ENCODE measurements at regions not wholly inside any gene's neighbourhood (a gene's known extent, or its start where the extent isn't known, plus 50 kb on each side); places are given as distances from the start of the nearest gene placed in this dataset.

GRCh38 chr2:216553482-216554240 is 55.0 kb downstream of the RPL37A start:
- H3K27ac Mint-ChIP-seq = peak overlapping the region in 1 of 2 donors; percentile 67
- no peak for ATAC-seq (replicated peaks)
- H3K9me3 Mint-ChIP-seq = no peaks in the 10 kb centered on the region
- H3K4me1 Mint-ChIP-seq (ENCODE audit: low read depth in 2 of 2) = peaks cover 18 to 27% of the 10 kb centered on the region in 2 donors
- H3K27me3 Mint-ChIP-seq = peaks cover 0 to 11% of the 10 kb centered on the region in 2 donors
- no peak for DNase-seq
- peaks cover 2% of the 10 kb centered on the region for H3K36me3 Mint-ChIP-seq (ENCODE audit: insufficient read depth)
- H3K4me3 Mint-ChIP-seq = peak overlapping the region; percentile 62 to 63

- Mint-ChIP-seq H3K27ac (peak overlapping the region; percentile 67 to 80), H3K4me3 (peak overlapping the region; percentile 62 to 63), H3K9me3 (no peaks in the 10 kb centered on the region), H3K4me1 (ENCODE audit: low read depth in 2 of 2) (peaks cover 18 to 27% of the 10 kb centered on the region in 2 donors), H3K36me3 (ENCODE audit: insufficient read depth) (peaks cover 2% of the 10 kb centered on the region), H3K27me3 (peaks cover 0 to 11% of the 10 kb centered on the region in 2 donors)
- DNase-seq = peak in 2 of 3 experiments; percentile 14 to 18
- peak; percentile 92 for ATAC-seq (replicated peaks)
These were observed 55.6 kb downstream of the RPL37A start for GRCh38 chr2:216554286-216554685.

- no peak for DNase-seq
These were observed 56.1 kb downstream of the RPL37A start for GRCh38 chr2:216554755-216555154.

GRCh38 chr2:216555274-216555673 is 56.6 kb downstream of the RPL37A start:
- peaks cover 2% of the 10 kb centered on the region for H3K36me3 Mint-ChIP-seq (ENCODE audit: insufficient read depth)
- H3K27ac Mint-ChIP-seq = peak overlapping the region; percentile 67 to 80
- H3K4me1 Mint-ChIP-seq (ENCODE audit: low read depth in 2 of 2) = peaks cover 18 to 27% of the 10 kb centered on the region in 2 donors
- no peak for ATAC-seq (replicated peaks)
- no peaks in the 10 kb centered on the region for H3K9me3 Mint-ChIP-seq
- peaks cover 0 to 7% of the 10 kb centered on the region in 2 donors for H3K27me3 Mint-ChIP-seq
- peak overlapping the region; percentile 62 to 63 for H3K4me3 Mint-ChIP-seq
- DNase-seq = no peak

More at GRCh38 chr2:216554755-216555154, 56.1 kb downstream of the RPL37A start:
- Mint-ChIP-seq H3K4me1 (ENCODE audit: low read depth in 2 of 2) (peaks cover 18 to 27% of the 10 kb centered on the region in 2 donors), H3K27me3 (peaks cover 0 to 8% of the 10 kb centered on the region in 2 donors), H3K27ac (peak overlapping the region; percentile 67 to 80), H3K4me3 (peak overlapping the region; percentile 62 to 63), H3K9me3 (no peaks in the 10 kb centered on the region), H3K36me3 (ENCODE audit: insufficient read depth) (peaks cover 2% of the 10 kb centered on the region)
- ATAC-seq (replicated peaks) = no peak

- no peak for DNase-seq
- peaks cover 4 to 14% of the 10 kb centered on the region in 2 donors for H3K27me3 Mint-ChIP-seq
These were observed 57.6 kb downstream of the RPL37A start for GRCh38 chr2:216556202-216556601.

GRCh38 chr2:216557413-216557812 is 58.8 kb downstream of the RPL37A start:
- Mint-ChIP-seq H3K4me1 (ENCODE audit: low read depth in 2 of 2) (peaks cover 18 to 27% of the 10 kb centered on the region in 2 donors), H3K27me3 (peaks cover 12 to 24% of the 10 kb centered on the region in 2 donors), H3K36me3 (ENCODE audit: insufficient read depth) (peaks cover 2% of the 10 kb centered on the region)

More at GRCh38 chr2:216556202-216556601, 57.6 kb downstream of the RPL37A start:
- no peak overlapping the region for H3K27ac Mint-ChIP-seq
- H3K4me1 Mint-ChIP-seq (ENCODE audit: low read depth in 2 of 2) = peaks cover 18 to 27% of the 10 kb centered on the region in 2 donors
- peaks cover 2% of the 10 kb centered on the region for H3K36me3 Mint-ChIP-seq (ENCODE audit: insufficient read depth)
- H3K4me3 Mint-ChIP-seq = no peak overlapping the region
- ATAC-seq (replicated peaks) = no peak
- no peaks in the 10 kb centered on the region for H3K9me3 Mint-ChIP-seq

GRCh38 chr2:216557820-216558219 is 59.2 kb downstream of the RPL37A start:
- Mint-ChIP-seq H3K9me3 (no peaks in the 10 kb centered on the region), H3K27me3 (peaks cover 16 to 28% of the 10 kb centered on the region in 2 donors), H3K27ac (peak overlapping the region in 1 of 2 donors; percentile 32), H3K4me3 (no peak overlapping the region), H3K36me3 (ENCODE audit: insufficient read depth) (peaks cover 5% of the 10 kb centered on the region), H3K4me1 (ENCODE audit: low read depth in 2 of 2) (peaks cover 18 to 27% of the 10 kb centered on the region in 2 donors)
- ATAC-seq (replicated peaks) = no peak
- DNase-seq = no peak

More at GRCh38 chr2:216557413-216557812, 58.8 kb downstream of the RPL37A start:
- H3K27ac Mint-ChIP-seq = peak overlapping the region in 1 of 2 donors; percentile 32
- ATAC-seq (replicated peaks) (no peak), DNase-seq (no peak)
- H3K4me3 Mint-ChIP-seq = no peak overlapping the region
- no peaks in the 10 kb centered on the region for H3K9me3 Mint-ChIP-seq

GRCh38 chr2:216559625-216560156 is 61.0 kb downstream of the RPL37A start:
- no peaks in the 10 kb centered on the region for H3K9me3 Mint-ChIP-seq
- no peak overlapping the region for H3K4me3 Mint-ChIP-seq
- peaks cover 7 to 13% of the 10 kb centered on the region in 2 donors for H3K4me1 Mint-ChIP-seq (ENCODE audit: low read depth in 2 of 2)
- H3K36me3 Mint-ChIP-seq (ENCODE audit: insufficient read depth) = peaks cover 5% of the 10 kb centered on the region
- ATAC-seq (replicated peaks) (no peak), DNase-seq (no peak)
- peaks cover 16 to 45% of the 10 kb centered on the region in 2 donors for H3K27me3 Mint-ChIP-seq
- no peak overlapping the region for H3K27ac Mint-ChIP-seq

GRCh38 chr2:216560838-216561270 is 62.2 kb downstream of the RPL37A start:
- peaks cover 27 to 46% of the 10 kb centered on the region in 2 donors for H3K27me3 Mint-ChIP-seq
- DNase-seq = no peak
- no peak for ATAC-seq (replicated peaks)
- peaks cover 3% of the 10 kb centered on the region for H3K36me3 Mint-ChIP-seq (ENCODE audit: insufficient read depth)
- no peak overlapping the region for H3K4me3 Mint-ChIP-seq
- no peaks in the 10 kb centered on the region for H3K9me3 Mint-ChIP-seq
- peaks cover 0 to 3% of the 10 kb centered on the region in 2 donors for H3K4me1 Mint-ChIP-seq (ENCODE audit: low read depth in 2 of 2)
- no peak overlapping the region for H3K27ac Mint-ChIP-seq

- Mint-ChIP-seq H3K4me3 (no peak overlapping the region), H3K4me1 (ENCODE audit: low read depth in 2 of 2) (peaks cover 0 to under 1% of the 10 kb centered on the region in 2 donors), H3K36me3 (ENCODE audit: insufficient read depth) (peaks cover 3% of the 10 kb centered on the region), H3K9me3 (no peaks in the 10 kb centered on the region), H3K27me3 (peaks cover 33 to 46% of the 10 kb centered on the region in 2 donors), H3K27ac (peak overlapping the region in 1 of 2 donors; percentile 81)
- ATAC-seq (replicated peaks) (no peak), DNase-seq (no peak)
These were observed 64.2 kb downstream of the RPL37A start for GRCh38 chr2:216562696-216563435.

GRCh38 chr2:216563646-216564045 is 65.0 kb downstream of the RPL37A start:
- peaks cover 34 to 49% of the 10 kb centered on the region in 2 donors for H3K27me3 Mint-ChIP-seq
- no peaks in the 10 kb centered on the region for H3K4me1 Mint-ChIP-seq (ENCODE audit: low read depth in 2 of 2)
- no peak overlapping the region for H3K4me3 Mint-ChIP-seq
- H3K36me3 Mint-ChIP-seq (ENCODE audit: insufficient read depth) = peaks cover 3% of the 10 kb centered on the region
- no peak for DNase-seq
- no peak for ATAC-seq (replicated peaks)
- H3K9me3 Mint-ChIP-seq = no peaks in the 10 kb centered on the region
- H3K27ac Mint-ChIP-seq = no peak overlapping the region

- Mint-ChIP-seq H3K4me3 (no peak overlapping the region), H3K27me3 (peaks cover 41 to 59% of the 10 kb centered on the region in 2 donors), H3K9me3 (no peaks in the 10 kb centered on the region), H3K27ac (no peak overlapping the region), H3K4me1 (ENCODE audit: low read depth in 2 of 2) (no peaks in the 10 kb centered on the region), H3K36me3 (ENCODE audit: insufficient read depth) (peaks cover 3% of the 10 kb centered on the region)
- DNase-seq (no peak), ATAC-seq (replicated peaks) (no peak)
These were observed 66.0 kb downstream of the RPL37A start for GRCh38 chr2:216564611-216565010.

- no peaks in the 10 kb centered on the region for H3K9me3 Mint-ChIP-seq
- H3K27ac Mint-ChIP-seq = no peak overlapping the region
- H3K36me3 Mint-ChIP-seq (ENCODE audit: insufficient read depth) = peaks cover 3% of the 10 kb centered on the region
- DNase-seq = no peak
- no peak overlapping the region for H3K4me3 Mint-ChIP-seq
- no peaks in the 10 kb centered on the region for H3K4me1 Mint-ChIP-seq (ENCODE audit: low read depth in 2 of 2)
- no peak for ATAC-seq (replicated peaks)
- H3K27me3 Mint-ChIP-seq = peaks cover 40 to 48% of the 10 kb centered on the region in 2 donors
These were observed 67.3 kb upstream of the IGFBP2 start for GRCh38 chr2:216565956-216566355.

All from effector memory CD8-positive, alpha-beta T cell (primary cell).